Activated CD4-positive, alpha-beta T cell treated with anti-CD3 and anti-CD28 coated beads, Interleukin-2, Interleukin-4, amounts not matched to agents 100 ng/mL and 50 ng/mL, durations not matched to agents 16 hours and 8 hours (primary cell): ENCODE measurements at regions not wholly inside any gene's neighbourhood (a gene's known extent, or its start where the extent isn't known, plus 50 kb on each side); places are given as distances from the start of the nearest gene placed in this dataset.

Experiments used
- DNase-seq: peaks from one replicate; pipeline ENCODE4 v3.0.0-alpha.2; 2020; ENCODE audit warnings: low spot score

GRCh38 chr20:48358176-48359054 lies 469.4 kb downstream of the PREX1 start:
- DNase-seq: no peak

GRCh38 chr20:48357714-48358113 lies 470.1 kb downstream of the PREX1 start:
- DNase-seq: no peak

- DNase-seq: no peak
Observed at GRCh38 chr20:48354903-48355302, 472.9 kb downstream of the PREX1 start.

- DNase-seq: no peak
Observed at GRCh38 chr20:48354320-48354876, 473.4 kb downstream of the PREX1 start.

GRCh38 chr20:48352628-48353027 lies 475.2 kb downstream of the PREX1 start:
- no peak for DNase-seq

GRCh38 chr20:48352042-48352441 lies 475.8 kb downstream of the PREX1 start:
- no peak for DNase-seq

GRCh38 chr20:48350313-48350988 lies 477.3 kb downstream of the PREX1 start:
- DNase-seq: no peak

- no peak for DNase-seq
Observed at GRCh38 chr20:48349656-48350055, 478.1 kb downstream of the PREX1 start.

- no peak for DNase-seq
Observed at GRCh38 chr20:48348022-48348421, 479.8 kb downstream of the PREX1 start.

- DNase-seq: no peak
Observed at GRCh38 chr20:48342822-48343513, 484.8 kb downstream of the PREX1 start.

- no peak for DNase-seq
Observed at GRCh38 chr20:48340883-48341281, 486.9 kb downstream of the PREX1 start.

- DNase-seq: no peak
Observed at GRCh38 chr20:48339986-48340882, 487.6 kb downstream of the PREX1 start.

- DNase-seq: no peak
Observed at GRCh38 chr20:48339190-48339985, 488.4 kb downstream of the PREX1 start.

GRCh38 chr20:48338717-48339116 lies 489.1 kb downstream of the PREX1 start:
- DNase-seq: no peak

GRCh38 chr20:48336597-48336996 lies 491.2 kb downstream of the PREX1 start:
- DNase-seq: no peak

GRCh38 chr20:48335308-48336050 lies 492.3 kb downstream of the PREX1 start:
- no peak for DNase-seq

GRCh38 chr20:48333707-48334106 lies 494.1 kb downstream of the PREX1 start:
- DNase-seq: no peak

- DNase-seq: no peak
Observed at GRCh38 chr20:48332555-48332954, 495.2 kb downstream of the PREX1 start.

- DNase-seq: no peak
Observed at GRCh38 chr20:48331518-48332286, 496.1 kb downstream of the PREX1 start.
